ENCODE measurements at regions not wholly inside any gene's neighbourhood (a gene's known extent, or its start where the extent isn't known, plus 50 kb on each side); places are given as distances from the start of the nearest gene placed in this dataset.

GRCh38 chr7:12066521-12066920 lies 144.6 kb upstream of the TMEM106B start:
- no peak overlapping the region for H3K4me3 ChIP-seq
- no peaks in the 10 kb centered on the region for H3K9me3 ChIP-seq
- H3K27ac ChIP-seq, result no peak overlapping the region
- no peak for TF ChIP-seq CTCF (IDR thresholded peaks at IDR 0.05)
- no peaks in the 10 kb centered on the region for H3K36me3 ChIP-seq (ENCODE audit: insufficient read depth in 1 of 2, low read depth in 1 of 2)
- no peaks in the 10 kb centered on the region for H3K4me1 ChIP-seq
- no peak for DNase-seq
- no peak for ATAC-seq
- WGBS, 3 donors, result 74 to 82% (median 75%) methylated on average over 2 of the region's 2 CpGs
- H3K27me3 ChIP-seq (ENCODE audit: insufficient read depth in 3 of 3, low read length in 2 of 3), result no peaks in the 10 kb centered on the region
- intact Hi-C loops (cut with DNase I), result loop anchor here (5.0 kb wide), 2 partner anchors 256 to 431 kb away; no protein-coding TSS in a partner anchor

GRCh38 chr7:12067156-12067831 lies 143.8 kb upstream of the TMEM106B start:
- no peak overlapping the region for H3K27ac ChIP-seq
- no peaks in the 10 kb centered on the region for H3K4me1 ChIP-seq
- no peaks in the 10 kb centered on the region for H3K36me3 ChIP-seq (ENCODE audit: insufficient read depth in 1 of 2, low read depth in 1 of 2)
- WGBS, 3 donors, result 79 to 84% (median 81%) methylated on average over 13 of the region's 13 CpGs
- TF ChIP-seq CTCF (IDR thresholded peaks at IDR 0.05), result peak; percentile 46
- DNase-seq (no peak), ATAC-seq (peak in 3 of 4 donors; percentile 45 to 54 (median 50))
- H3K27me3 ChIP-seq (ENCODE audit: insufficient read depth in 3 of 3, low read length in 2 of 3), result no peaks in the 10 kb centered on the region
- no peak overlapping the region for H3K4me3 ChIP-seq
- intact Hi-C loops (cut with DNase I), result loop anchor here (5.0 kb wide), 2 partner anchors 255 to 430 kb away; no protein-coding TSS in a partner anchor
- no peaks in the 10 kb centered on the region for H3K9me3 ChIP-seq

GRCh38 chr7:12069757-12070156 lies 141.3 kb upstream of the TMEM106B start:
- TF ChIP-seq CTCF (IDR thresholded peaks at IDR 0.05), result no peak
- Histone ChIP-seq H3K9me3 (no peaks in the 10 kb centered on the region), H3K36me3 (ENCODE audit: insufficient read depth in 1 of 2, low read depth in 1 of 2) (no peaks in the 10 kb centered on the region), H3K4me1 (no peaks in the 10 kb centered on the region), H3K27ac (no peak overlapping the region), H3K27me3 (ENCODE audit: insufficient read depth in 3 of 3, low read length in 2 of 3) (no peaks in the 10 kb centered on the region), H3K4me3 (no peak overlapping the region)
- 55 to 95% (median 83%) methylated on average over 1 of the region's 1 CpG for WGBS, 3 donors
- intact Hi-C loops (cut with DNase I), result loop anchor here (5.0 kb wide), 2 partner anchors 253 to 428 kb away; no protein-coding TSS in a partner anchor
- no peak for ATAC-seq
- DNase-seq, result no peak

GRCh38 chr7:12074889-12075288 lies 136.2 kb upstream of the TMEM106B start:
- Histone ChIP-seq H3K4me3 (no peak overlapping the region), H3K4me1 (no peaks in the 10 kb centered on the region), H3K36me3 (ENCODE audit: insufficient read depth in 1 of 2, low read depth in 1 of 2) (no peaks in the 10 kb centered on the region), H3K9me3 (no peaks in the 10 kb centered on the region), H3K27ac (no peak overlapping the region), H3K27me3 (ENCODE audit: insufficient read depth in 3 of 3, low read length in 2 of 3) (no peaks in the 10 kb centered on the region)
- intact Hi-C loops (cut with DNase I), result no loop called here
- DNase-seq (no peak), ATAC-seq (no peak)
- no peak for TF ChIP-seq CTCF (IDR thresholded peaks at IDR 0.05)
- WGBS, 3 donors, result 39 to 65% (median 59%) methylated on average over 1 of the region's 1 CpG

GRCh38 chr7:12080006-12080405 lies 131.1 kb upstream of the TMEM106B start:
- H3K4me1 ChIP-seq, result no peaks in the 10 kb centered on the region
- no peak overlapping the region for H3K4me3 ChIP-seq
- 59 to 63% (median 60%) methylated on average over 3 of the region's 3 CpGs for WGBS, 3 donors
- H3K27ac ChIP-seq, result no peak overlapping the region
- TF ChIP-seq CTCF (IDR thresholded peaks at IDR 0.05), result no peak
- H3K27me3 ChIP-seq (ENCODE audit: insufficient read depth in 3 of 3, low read length in 2 of 3), result no peaks in the 10 kb centered on the region
- H3K36me3 ChIP-seq (ENCODE audit: insufficient read depth in 1 of 2, low read depth in 1 of 2), result no peaks in the 10 kb centered on the region
- no peaks in the 10 kb centered on the region for H3K9me3 ChIP-seq
- ATAC-seq (no peak), DNase-seq (no peak)
- intact Hi-C loops (cut with DNase I), result no loop called here

All from psoas muscle (tissue), 7 donors.